H9 (cell line): ENCODE measurements at regions not wholly inside any gene's neighbourhood (a gene's known extent, or its start where the extent isn't known, plus 50 kb on each side); places are given as distances from the start of the nearest gene placed in this dataset.
"Not testable (repeated sequence)": the region's sequence is repeated elsewhere in the genome, so short reads cannot be mapped to it uniquely, and the experiment has no call there.

Experiments
- DNase-seq: peaks from one replicate; pipeline ENCODE4 v3.0.0-alpha.2; 2017
- H2AFZ ChIP-seq: one replicate; pipeline ENCODE4 v1.6.1; 2013; ENCODE audit warnings: mild to moderate bottlenecking, low read length, control low read depth, moderate library complexity
- H2AK5ac ChIP-seq: 2 replicates; pipeline ENCODE4 v1.6.1; 2013; ENCODE audit warnings: low read length, control low read depth, mixed read lengths; ENCODE audit not compliant: insufficient read length
- H2BK120ac ChIP-seq: one replicate; pipeline ENCODE4 v1.6.1; 2013; ENCODE audit warnings: low read depth, mild to moderate bottlenecking, low read length, control low read depth, inconsistent platforms; ENCODE audit not compliant: poor library complexity, severe bottlenecking
- H2BK12ac ChIP-seq: 2 replicates; pipeline ENCODE4 v1.6.1; 2013; ENCODE audit warnings: low read length, control low read depth, mixed read lengths, low read depth; ENCODE audit not compliant: insufficient read length
- H2BK15ac ChIP-seq: 2 replicates; pipeline ENCODE4 v1.6.1; 2013; ENCODE audit warnings: low read depth, low read length, control low read depth
- H2BK20ac ChIP-seq: one replicate; pipeline ENCODE4 v1.6.1; 2013; ENCODE audit warnings: low read depth, mild to moderate bottlenecking, low read length, control low read depth, inconsistent platforms; ENCODE audit not compliant: poor library complexity, severe bottlenecking
- H2BK5ac ChIP-seq: 2 replicates; pipeline ENCODE4 v1.6.1; 2013; ENCODE audit warnings: low read length, control low read depth, mixed read lengths; ENCODE audit not compliant: insufficient read length
- H3K14ac ChIP-seq: 2 replicates; pipeline ENCODE4 v1.6.1; 2013; ENCODE audit warnings: low read length, control low read depth; ENCODE audit not compliant: insufficient read depth
- H3K18ac ChIP-seq: 2 replicates; pipeline ENCODE4 v1.6.1; 2013; ENCODE audit warnings: low read depth, mild to moderate bottlenecking, mixed read lengths, low read length, control low read depth; ENCODE audit not compliant: insufficient read length
- H3K23ac ChIP-seq: 2 replicates; pipeline ENCODE4 v1.6.1; 2013; ENCODE audit warnings: low read length, control low read depth, mixed read lengths, low read depth; ENCODE audit not compliant: insufficient read length
- H3K23me2 ChIP-seq: 2 replicates; pipeline ENCODE4 v1.6.1; 2013; ENCODE audit warnings: low read depth, mild to moderate bottlenecking, mixed read lengths, low read length, control low read depth; ENCODE audit not compliant: insufficient read length, poor library complexity, severe bottlenecking
- H3K27ac ChIP-seq: 2 replicates; pipeline ENCODE4 v1.5.1; 2013; ENCODE audit warnings: low read length, control low read depth, mixed read lengths, low read depth; ENCODE audit not compliant: insufficient read length
- H3K27me3 ChIP-seq: 2 replicates; pipeline ENCODE4 v1.6.1; 2013; ENCODE audit warnings: low read length, control low read depth, inconsistent platforms; ENCODE audit not compliant: insufficient read depth
- H3K4ac ChIP-seq: 2 replicates; pipeline ENCODE4 v1.6.1; 2013; ENCODE audit warnings: low read depth, mild to moderate bottlenecking, control low read depth, inconsistent platforms, low read length, moderate library complexity
- H3K4me1 ChIP-seq: 2 replicates; pipeline ENCODE4 v1.6.1; 2013; ENCODE audit warnings: low read length, control low read depth, inconsistent platforms; ENCODE audit not compliant: insufficient read depth
- H3K4me2 ChIP-seq: 2 replicates; pipeline ENCODE4 v1.6.1; 2013; ENCODE audit warnings: low read length, control low read depth, mixed read lengths; ENCODE audit not compliant: insufficient read length, insufficient read depth
- H3K56ac ChIP-seq: 2 replicates; pipeline ENCODE4 v1.6.1; 2013; ENCODE audit warnings: low read depth, mild to moderate bottlenecking, mixed read lengths, low read length, control low read depth; ENCODE audit not compliant: insufficient read length
- H3K79me1 ChIP-seq: 2 replicates; pipeline ENCODE4 v1.6.1; 2013; ENCODE audit warnings: low read depth, mild to moderate bottlenecking, moderate library complexity, low read length, control low read depth, inconsistent platforms; ENCODE audit not compliant: insufficient read depth, poor library complexity, severe bottlenecking
- H3K79me2 ChIP-seq: 2 replicates; pipeline ENCODE4 v1.6.1; 2013; ENCODE audit warnings: low read length, control low read depth, inconsistent platforms; ENCODE audit not compliant: insufficient read depth
- H3K9ac ChIP-seq: 2 replicates; pipeline ENCODE4 v1.6.1; 2013; ENCODE audit warnings: low read length, control low read depth, mixed read lengths; ENCODE audit not compliant: insufficient read length; ENCODE audit errors: extremely low read depth
- H3K9me3 ChIP-seq: one replicate; pipeline ENCODE4 v1.6.1; 2013; ENCODE audit warnings: low read depth, low read length, inconsistent platforms; ENCODE audit not compliant: control insufficient read depth
- H3T11ph ChIP-seq: one replicate; pipeline ENCODE4 v1.6.1; 2013; ENCODE audit warnings: mild to moderate bottlenecking, low read length, control low read depth, inconsistent platforms
- H4K20me1 ChIP-seq: one replicate; pipeline ENCODE4 v1.6.1; 2013; ENCODE audit not compliant: control insufficient read depth, insufficient read length, insufficient read depth
- H4K5ac ChIP-seq: 2 replicates; pipeline ENCODE4 v1.6.1; 2013; ENCODE audit warnings: low read depth, mild to moderate bottlenecking, mixed read lengths, low read length, control low read depth; ENCODE audit not compliant: insufficient read length
- H4K8ac ChIP-seq: replicated peaks from 2 replicates; pipeline ENCODE4 v1.6.1; 2013; ENCODE audit warnings: low read length, control low read depth, mixed read lengths, low read depth; ENCODE audit not compliant: insufficient read length
- H4K91ac ChIP-seq: 2 replicates; pipeline ENCODE4 v1.6.1; 2013; ENCODE audit warnings: low read depth, mild to moderate bottlenecking, moderate library complexity, mixed read lengths, low read length, control low read depth; ENCODE audit not compliant: insufficient read length
- H3K27ac Mint-ChIP-seq, 3 experiments: 2 replicates in 2 of 3; 3 replicates in 1 of 3; pipeline ENCODE4 v1.8.0; 2020 to 2021; ENCODE audit warnings: mixed read lengths in 3 of 3, mild to moderate bottlenecking in 1 of 3, moderate library complexity in 1 of 3
- H3K27me3 Mint-ChIP-seq: 2 replicates; pipeline ENCODE4 v1.8.0; 2021; ENCODE audit warnings: low read depth, mild to moderate bottlenecking, moderate library complexity, mixed read lengths
- H3K36me3 Mint-ChIP-seq, 3 experiments: 2 replicates in 2 of 3; 3 replicates in 1 of 3; pipeline ENCODE4 v1.8.0; 2020 to 2021; ENCODE audit warnings: low read depth in 3 of 3, mixed read lengths in 3 of 3; ENCODE audit not compliant: insufficient read depth in 1 of 3
- H3K4me1 Mint-ChIP-seq, 2 experiments: 2 replicates each; pipeline ENCODE4 v1.8.0; 2020; ENCODE audit warnings: mixed read lengths in 2 of 2
- H3K4me3 Mint-ChIP-seq, 2 experiments: 2 replicates in 1 of 2; 3 replicates in 1 of 2; pipeline ENCODE4 v1.8.0; 2020 to 2021; ENCODE audit warnings: mild to moderate bottlenecking in 2 of 2, mixed read lengths in 2 of 2, moderate library complexity in 1 of 2
- H3K9me3 Mint-ChIP-seq, 2 experiments: 2 replicates in 1 of 2; 3 replicates in 1 of 2; pipeline ENCODE4 v1.8.0; 2020; ENCODE audit warnings: mild to moderate bottlenecking in 2 of 2, mixed read lengths in 2 of 2, moderate library complexity in 1 of 2
- WGBS: extraction: QIAGEN DNeasy Blood & Tissue Kit; methylation state at CpG from one replicate; pipeline ENCODE4 v1.1.7; 2013; ENCODE audit warnings: missing lambda C conversion rate, low lambda C conversion rate, mixed read lengths; ENCODE audit not compliant: insufficient read length; ENCODE audit errors: extremely low coverage; 5-methylcytosine and 5-hydroxymethylcytosine counted together
- TF ChIP-seq, protein P1 (sequence below): fragments of 200-600 bp; sonication (generic); conservative IDR thresholded peaks from 3 replicates; pipeline ENCODE4 v1.8.0; 2021; ENCODE audit warnings: antibody characterized with exemption, mild to moderate bottlenecking

DNA sequence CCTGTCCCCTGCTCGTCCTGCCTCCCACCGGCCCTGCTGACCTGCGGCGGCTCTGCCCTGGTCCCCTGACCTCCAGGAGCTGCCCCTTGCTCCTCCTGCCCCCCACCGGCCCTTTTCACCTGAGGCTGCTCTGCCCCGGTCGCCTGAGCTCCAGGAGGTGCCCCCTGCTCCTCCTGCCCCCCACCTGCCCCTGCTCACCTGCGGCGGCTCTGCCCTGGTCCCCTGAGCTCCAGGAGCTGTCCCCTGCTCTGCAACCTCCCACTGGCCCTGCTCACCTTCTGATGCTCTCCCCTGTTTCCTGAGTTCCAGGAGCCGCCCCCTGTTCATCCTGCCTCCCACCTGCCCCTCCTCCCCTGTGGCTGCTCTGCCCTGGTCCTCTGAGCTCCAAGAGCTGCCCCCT lies 101.3 kb downstream of the TMEM121 start:
- H2BK12ac ChIP-seq: no peak overlapping the region
- no peak overlapping the region for H2BK5ac ChIP-seq
- H4K8ac ChIP-seq: no peak overlapping the region
- H2BK20ac ChIP-seq: no peak overlapping the region
- no peak overlapping the region for H4K91ac ChIP-seq
- no peaks in the 10 kb centered on the region for H3K79me1 ChIP-seq
- no peaks in the 10 kb centered on the region for H4K20me1 ChIP-seq
- Mint-ChIP-seq H3K4me3 (no peak overlapping the region), H3K27me3 (peaks cover 8% of the 10 kb centered on the region), H3K36me3 (peaks cover 18 to 28% (median 24%) of the 10 kb centered on the region in 3 experiments; a peak in 6 of 7 replicates), H3K4me1 (no peaks in the 10 kb centered on the region), H3K27ac (no peak overlapping the region), H3K9me3 (peaks cover 70 to 76% of the 10 kb centered on the region in 2 experiments)
- H3K9ac ChIP-seq: no peak overlapping the region
- H4K5ac ChIP-seq: no peak overlapping the region
- H3K79me2 ChIP-seq: no peaks in the 10 kb centered on the region
- H3K23me2 ChIP-seq: no peaks in the 10 kb centered on the region
- no peak overlapping the region for H2AK5ac ChIP-seq
- no peak overlapping the region for H3K18ac ChIP-seq
- DNase-seq: no peak
- WGBS: no CpG with 5 or more reads among the region's 10 CpGs
- H2AFZ ChIP-seq: no peak overlapping the region
- peaks cover 51% of the 10 kb centered on the region for H3K9me3 ChIP-seq
- no peak overlapping the region for H3K27ac ChIP-seq
- no peaks in the 10 kb centered on the region for H3K27me3 ChIP-seq
- no peaks in the 10 kb centered on the region for H3K4me1 ChIP-seq
- TF ChIP-seq, protein P1, sequence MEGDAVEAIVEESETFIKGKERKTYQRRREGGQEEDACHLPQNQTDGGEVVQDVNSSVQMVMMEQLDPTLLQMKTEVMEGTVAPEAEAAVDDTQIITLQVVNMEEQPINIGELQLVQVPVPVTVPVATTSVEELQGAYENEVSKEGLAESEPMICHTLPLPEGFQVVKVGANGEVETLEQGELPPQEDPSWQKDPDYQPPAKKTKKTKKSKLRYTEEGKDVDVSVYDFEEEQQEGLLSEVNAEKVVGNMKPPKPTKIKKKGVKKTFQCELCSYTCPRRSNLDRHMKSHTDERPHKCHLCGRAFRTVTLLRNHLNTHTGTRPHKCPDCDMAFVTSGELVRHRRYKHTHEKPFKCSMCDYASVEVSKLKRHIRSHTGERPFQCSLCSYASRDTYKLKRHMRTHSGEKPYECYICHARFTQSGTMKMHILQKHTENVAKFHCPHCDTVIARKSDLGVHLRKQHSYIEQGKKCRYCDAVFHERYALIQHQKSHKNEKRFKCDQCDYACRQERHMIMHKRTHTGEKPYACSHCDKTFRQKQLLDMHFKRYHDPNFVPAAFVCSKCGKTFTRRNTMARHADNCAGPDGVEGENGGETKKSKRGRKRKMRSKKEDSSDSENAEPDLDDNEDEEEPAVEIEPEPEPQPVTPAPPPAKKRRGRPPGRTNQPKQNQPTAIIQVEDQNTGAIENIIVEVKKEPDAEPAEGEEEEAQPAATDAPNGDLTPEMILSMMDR: no peak
- H3K14ac ChIP-seq: no peak overlapping the region
- no peak overlapping the region for H3K4ac ChIP-seq
- no peak overlapping the region for H3K23ac ChIP-seq
- H3T11ph ChIP-seq: no peak overlapping the region
- no peak overlapping the region for H2BK15ac ChIP-seq
- H2BK120ac ChIP-seq: no peak overlapping the region
- H3K4me2 ChIP-seq: no peak overlapping the region
- no peak overlapping the region for H3K56ac ChIP-seq

GRCh38 chr14:105628126-105628525 lies 101.7 kb downstream of the TMEM121 start:
- H4K5ac ChIP-seq, H3K27ac Mint-ChIP-seq, H3K79me2 ChIP-seq, H4K8ac ChIP-seq, DNase-seq, H2BK12ac ChIP-seq, H3K27me3 Mint-ChIP-seq, H3K23ac ChIP-seq, H3K4me1 Mint-ChIP-seq, H4K91ac ChIP-seq, H2BK5ac ChIP-seq, H3K4me2 ChIP-seq, H3K56ac ChIP-seq, H3K9ac ChIP-seq, H2AK5ac ChIP-seq, H3K27ac ChIP-seq, H3T11ph ChIP-seq, H3K18ac ChIP-seq, H4K20me1 ChIP-seq, H2AFZ ChIP-seq, H2BK15ac ChIP-seq, H2BK20ac ChIP-seq, H3K14ac ChIP-seq, H2BK120ac ChIP-seq, H3K4me3 Mint-ChIP-seq, H3K4ac ChIP-seq, H3K27me3 ChIP-seq, H3K4me1 ChIP-seq, H3K79me1 ChIP-seq, H3K23me2 ChIP-seq: not testable (repeated sequence)
- Mint-ChIP-seq H3K36me3 (peaks cover 19 to 26% (median 22%) of the 10 kb centered on the region in 3 experiments; a peak in 6 of 7 replicates), H3K9me3 (peaks cover 70 to 76% of the 10 kb centered on the region in 2 experiments)
- peaks cover 50% of the 10 kb centered on the region for H3K9me3 ChIP-seq
- no CpG with 5 or more reads among the region's 4 CpGs for WGBS
